ENCODE measurements at regions not wholly inside any gene's neighbourhood (a gene's known extent, or its start where the extent isn't known, plus 50 kb on each side); places are given as distances from the start of the nearest gene placed in this dataset.
"Not testable (repeated sequence)": the region's sequence is repeated elsewhere in the genome, so short reads cannot be mapped to it uniquely, and the experiment has no call there.

GRCh38 chr6:99802396-99803031, 191.5 kb downstream of the MCHR2 start:
- DNase-seq (ENCODE audit: low read depth), result no peak

GRCh38 chr6:99808992-99809391, 185.0 kb downstream of the MCHR2 start:
- no peak for DNase-seq (ENCODE audit: low read depth)

DNA sequence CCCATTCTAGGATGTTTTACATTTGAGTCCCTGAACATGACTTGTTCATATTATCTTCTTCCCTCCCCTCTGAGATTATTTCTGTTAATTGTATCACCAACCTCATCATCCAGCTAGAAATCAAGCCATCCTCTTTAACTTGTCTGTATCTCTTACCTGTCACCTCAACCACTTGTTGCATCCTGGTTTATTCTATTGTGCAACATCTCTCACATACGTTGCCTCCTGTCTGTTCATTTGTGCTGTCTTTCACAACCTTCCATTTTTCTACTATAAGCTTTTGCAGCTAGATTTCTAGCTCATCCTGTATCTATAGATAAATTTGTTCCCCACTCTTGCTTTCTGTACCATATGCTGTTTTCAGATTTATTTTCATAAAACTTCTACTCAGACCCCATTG, 183.7 kb downstream of the MCHR2 start:
- no peak for DNase-seq (ENCODE audit: low read depth)

GRCh38 chr6:99810942-99811620, 182.9 kb downstream of the MCHR2 start:
- DNase-seq (ENCODE audit: low read depth), result no peak

DNA sequence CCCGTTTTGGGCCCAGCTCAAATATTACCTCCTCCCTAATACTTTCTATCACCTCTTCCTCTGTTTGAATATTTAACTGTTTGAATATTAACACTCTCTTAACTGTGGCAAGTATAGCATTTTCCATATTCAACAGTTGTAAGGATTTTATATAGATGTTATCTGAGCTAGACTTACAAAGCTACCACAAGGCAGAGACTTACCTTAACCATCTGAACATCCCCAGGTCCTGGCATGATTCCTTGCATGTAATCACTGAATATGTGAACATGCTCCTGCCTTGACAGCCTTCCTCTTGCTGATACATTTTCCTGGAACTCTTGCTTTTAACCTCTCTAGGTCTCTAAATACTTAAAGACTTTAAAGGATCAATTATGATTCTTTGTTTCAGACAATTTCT, 182.4 kb downstream of the MCHR2 start:
- no peak for DNase-seq (ENCODE audit: low read depth)

DNA sequence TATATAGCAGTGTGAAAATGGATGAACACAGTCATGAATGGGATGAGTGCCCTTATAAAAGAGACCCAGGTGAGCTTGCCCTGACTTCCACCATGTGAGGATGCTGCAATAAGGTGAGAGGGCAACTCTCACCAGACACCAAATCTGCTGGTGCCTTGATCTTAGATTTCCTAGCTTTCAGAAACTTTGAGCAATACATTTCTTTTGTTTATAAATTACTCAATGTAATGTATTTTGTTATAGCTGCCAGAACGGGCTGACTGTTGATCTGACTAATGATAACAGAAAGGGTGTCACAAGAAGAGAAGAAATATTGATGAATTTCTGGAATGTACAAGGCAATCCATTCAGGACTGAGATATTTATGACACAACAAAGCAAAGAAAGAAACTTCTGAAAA, 180.5 kb downstream of the MCHR2 start:
- DNase-seq (ENCODE audit: low read depth), result no peak

GRCh38 chr6:99814230-99814928, 179.6 kb downstream of the MCHR2 start:
- no peak for DNase-seq (ENCODE audit: low read depth)

- DNase-seq (ENCODE audit: low read depth), result no peak
These were observed 177.2 kb downstream of the MCHR2 start for GRCh38 chr6:99816795-99817194.

DNA sequence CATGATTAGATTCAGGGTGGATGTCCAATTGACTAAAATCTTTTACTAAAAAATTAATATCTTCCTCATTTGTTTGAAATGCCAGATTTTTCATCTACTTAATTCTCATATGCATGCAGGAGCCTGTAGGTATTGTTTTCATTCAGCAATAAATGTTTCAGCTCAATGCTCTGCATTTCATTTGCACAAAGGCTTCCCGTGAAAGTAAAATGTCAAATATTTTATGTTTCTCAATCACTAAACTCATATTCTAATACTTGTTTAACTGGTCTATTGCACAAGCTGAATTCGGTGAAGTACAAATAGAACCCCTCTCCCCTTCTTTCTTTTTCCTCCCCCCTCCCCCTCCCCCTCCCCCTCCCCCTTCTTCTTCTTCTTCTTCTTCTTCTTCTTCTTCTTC, 175.9 kb downstream of the MCHR2 start:
- no peak for DNase-seq (ENCODE audit: low read depth)

GRCh38 chr6:99819853-99820252, 174.2 kb downstream of the MCHR2 start:
- no peak for DNase-seq (ENCODE audit: low read depth)

GRCh38 chr6:99821164-99821563, 172.9 kb downstream of the MCHR2 start:
- no peak for DNase-seq (ENCODE audit: low read depth)

DNA sequence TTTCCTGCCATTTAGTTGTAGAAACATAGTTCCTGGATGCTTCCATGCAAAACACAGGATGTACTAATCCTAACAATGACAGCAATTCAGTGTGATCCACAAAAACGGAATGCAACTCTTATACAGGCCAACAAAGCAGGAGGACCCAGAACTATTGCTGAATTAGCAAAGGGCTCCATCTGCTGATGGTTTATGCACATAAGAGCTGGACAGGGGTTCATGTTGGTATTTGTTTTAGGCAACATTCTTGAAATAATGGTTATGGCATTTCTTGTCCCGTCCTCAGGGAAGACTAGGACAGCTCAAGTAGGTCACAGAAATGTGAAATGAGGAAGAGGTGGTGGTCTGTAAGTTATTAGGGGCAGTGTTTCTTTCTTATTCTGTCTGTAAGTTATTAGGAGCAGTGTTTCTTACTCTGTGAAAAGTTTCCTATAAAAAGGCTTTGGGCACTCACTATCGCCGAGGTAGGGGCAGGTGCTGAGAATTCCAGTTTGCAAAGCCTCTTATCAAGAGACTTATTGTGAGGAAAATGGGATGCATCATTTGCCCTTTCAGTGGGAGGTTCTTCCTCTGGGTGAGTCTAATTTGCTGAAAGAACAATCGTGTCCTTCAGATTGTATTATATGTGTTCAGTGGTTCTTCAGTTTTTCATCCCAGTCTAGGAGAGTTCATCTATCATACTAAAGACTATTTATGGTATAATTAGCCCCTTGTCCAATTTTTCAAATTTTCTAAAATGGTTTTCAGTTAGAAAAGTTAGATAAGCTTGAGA, 171.1 kb downstream of the MCHR2 start:
- DNase-seq (ENCODE audit: low read depth), result no peak

GRCh38 chr6:99823513-99824235, 170.3 kb downstream of the MCHR2 start:
- DNase-seq (ENCODE audit: low read depth), result not testable (repeated sequence)

DNA sequence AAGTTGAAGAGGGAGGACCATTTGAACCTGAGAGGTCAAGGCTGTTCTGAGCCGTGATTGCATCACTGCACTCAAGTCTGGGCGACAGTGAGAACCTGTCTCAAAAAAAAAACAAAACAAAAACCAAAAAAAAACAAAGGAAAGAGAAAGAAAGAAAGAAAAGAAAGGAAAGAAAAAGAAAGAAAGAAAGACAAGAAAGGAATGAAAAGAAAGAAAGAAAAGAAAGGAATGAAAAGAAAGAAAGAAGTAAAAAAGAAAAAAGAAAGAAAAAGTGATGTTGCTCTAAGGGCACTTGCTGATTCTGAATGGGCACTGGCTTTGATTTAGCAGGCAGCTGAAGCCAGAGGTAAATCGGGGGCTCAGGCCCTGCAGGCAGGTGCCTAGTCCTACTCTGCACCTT, 161.0 kb downstream of the MCHR2 start:
- no peak for DNase-seq (ENCODE audit: low read depth)

DNA sequence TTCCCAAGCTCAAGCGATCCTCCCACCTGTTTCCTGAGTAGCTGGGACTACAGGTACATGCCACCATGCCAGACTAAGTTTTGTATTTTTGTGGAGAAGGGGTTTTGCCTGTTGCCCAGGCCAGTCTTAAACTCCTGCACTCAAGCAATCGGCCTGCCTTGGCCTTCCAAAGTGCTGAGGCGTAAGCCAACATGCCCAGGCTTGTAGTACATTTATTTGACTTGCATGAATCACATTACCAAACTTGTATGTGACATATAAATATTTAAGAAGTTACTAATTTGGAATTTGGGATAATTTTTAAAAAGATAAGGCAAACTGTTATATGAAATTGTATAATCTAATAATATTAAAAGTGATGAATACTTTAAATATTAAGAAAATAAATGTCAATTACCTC, 157.6 kb downstream of the MCHR2 start:
- DNase-seq (ENCODE audit: low read depth), result no peak

GRCh38 chr6:99838607-99839006, 155.4 kb downstream of the MCHR2 start:
- DNase-seq (ENCODE audit: low read depth), result no peak

- no peak for DNase-seq (ENCODE audit: low read depth)
These were observed 152.7 kb downstream of the MCHR2 start for GRCh38 chr6:99841297-99841696.

GRCh38 chr6:99846006-99846405, 148.0 kb downstream of the MCHR2 start:
- DNase-seq (ENCODE audit: low read depth), result no peak

- DNase-seq (ENCODE audit: low read depth), result no peak
These were observed 143.2 kb downstream of the MCHR2 start for GRCh38 chr6:99850841-99851240.

DNA sequence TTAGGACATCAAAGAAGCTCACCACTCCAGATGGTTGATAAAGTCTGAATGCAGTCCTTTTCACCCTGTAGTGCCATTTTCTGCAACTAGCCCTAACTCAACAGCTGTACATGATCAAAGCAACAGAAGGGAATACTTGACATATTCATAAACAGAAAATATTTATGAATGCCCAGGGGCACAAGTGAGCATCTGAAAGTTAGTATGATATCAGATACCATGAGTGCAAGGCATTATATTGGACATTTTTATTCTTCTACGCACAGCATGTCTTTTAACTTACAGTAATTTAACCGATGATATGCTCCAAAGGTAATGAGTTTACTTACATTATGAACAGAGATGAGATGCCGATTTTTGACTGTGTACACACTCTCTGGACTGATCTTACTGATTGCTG, 142.0 kb downstream of the MCHR2 start:
- no peak for DNase-seq (ENCODE audit: low read depth)

DNA sequence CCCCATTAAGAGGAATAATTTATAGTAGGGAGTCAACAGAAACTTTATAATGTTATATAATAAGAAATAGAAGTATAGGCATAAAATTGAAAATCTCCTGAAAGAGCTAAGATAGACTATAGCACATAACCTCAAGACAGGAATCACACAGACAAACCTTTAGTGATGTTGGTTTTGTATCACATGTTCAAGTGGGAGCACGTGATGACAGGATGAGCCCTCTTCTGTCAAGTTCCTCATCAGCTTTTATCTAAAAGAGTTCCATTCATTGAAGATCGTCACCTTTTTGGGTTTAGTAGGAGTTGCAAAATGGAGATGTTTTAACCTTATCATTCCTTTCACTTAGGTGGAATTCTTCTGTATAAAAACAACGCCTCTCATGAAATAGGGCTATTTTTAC, 127.0 kb downstream of the MCHR2 start:
- no peak for DNase-seq (ENCODE audit: low read depth)

Measured in activated T-cell treated with anti-CD3 and anti-CD28 coated beads for 48 hours (primary cell).